Activated T-cell treated with anti-CD3 and anti-CD28 coated beads for 48 hours (primary cell): ENCODE measurements at regions not wholly inside any gene's neighbourhood (a gene's known extent, or its start where the extent isn't known, plus 50 kb on each side); places are given as distances from the start of the nearest gene placed in this dataset.

Source experiments
- DNase-seq: peaks from one replicate; pipeline ENCODE4 v3.0.0-alpha.2; 2020; ENCODE audit warnings: low read depth

DNA sequence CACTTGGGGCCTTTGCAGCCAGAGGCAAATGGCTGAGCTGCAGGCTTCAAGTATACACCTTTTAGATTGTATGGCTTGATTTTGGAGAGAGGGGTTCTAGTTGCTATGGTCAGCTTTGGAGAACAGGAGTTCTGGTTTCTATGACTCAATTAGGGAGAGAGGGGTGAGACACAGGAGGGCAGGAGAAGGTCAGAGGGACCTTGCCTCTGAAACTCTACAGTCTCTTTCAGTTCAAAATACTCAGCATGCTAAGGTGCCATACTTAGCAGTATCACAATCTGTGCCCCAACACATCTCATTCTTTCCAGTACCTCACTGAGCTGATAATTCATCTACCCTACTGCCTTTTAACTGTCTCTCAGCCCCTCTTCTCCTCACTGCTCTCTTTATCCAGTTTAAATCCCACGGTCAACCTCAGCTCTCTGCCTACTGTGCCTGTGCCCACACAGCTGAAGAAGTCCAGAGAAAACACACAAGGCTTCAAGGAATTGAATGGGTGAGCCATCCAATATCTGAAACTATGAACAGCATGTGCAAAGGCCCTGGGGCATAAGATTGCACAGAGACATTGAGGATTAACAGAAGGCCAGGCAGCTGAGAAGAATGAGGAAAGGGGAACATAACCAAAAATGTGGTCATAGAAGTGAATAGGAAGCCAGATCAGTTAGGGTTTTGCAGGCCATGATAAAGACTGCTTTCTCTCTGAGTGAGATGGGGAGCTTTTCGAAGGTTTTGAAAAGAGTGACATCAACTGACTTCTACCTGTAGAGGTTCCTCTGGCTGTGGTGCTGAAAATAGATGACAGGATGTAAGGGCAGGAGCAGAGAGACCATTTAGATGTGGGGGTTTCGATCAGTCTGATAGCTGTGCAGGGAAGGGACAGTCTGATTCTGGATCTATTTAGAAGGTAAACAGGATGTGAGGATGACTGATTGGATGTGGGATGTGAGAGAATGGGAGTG lies 54.5 kb upstream of the C3orf80 start:
- DNase-seq = no peak

DNA sequence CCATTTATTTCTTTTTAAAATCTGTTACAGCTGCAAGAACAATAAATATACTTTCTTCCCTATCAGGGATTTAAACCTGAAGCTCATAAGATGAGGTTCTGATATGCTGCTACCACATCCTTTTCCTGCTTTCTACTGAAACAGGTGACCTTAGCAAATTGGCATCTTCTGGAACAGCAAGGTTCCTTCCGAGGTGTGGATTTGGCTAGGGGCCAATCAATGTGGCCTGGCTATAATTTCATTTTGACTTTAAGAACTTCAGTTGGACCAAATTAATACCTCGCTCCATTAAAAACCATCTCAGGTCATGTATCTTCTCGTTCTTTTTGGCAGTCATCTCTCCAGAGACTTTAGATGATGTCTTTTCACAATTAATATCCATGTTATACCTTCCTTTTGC lies 53.4 kb upstream of the C3orf80 start:
- DNase-seq = no peak

DNA sequence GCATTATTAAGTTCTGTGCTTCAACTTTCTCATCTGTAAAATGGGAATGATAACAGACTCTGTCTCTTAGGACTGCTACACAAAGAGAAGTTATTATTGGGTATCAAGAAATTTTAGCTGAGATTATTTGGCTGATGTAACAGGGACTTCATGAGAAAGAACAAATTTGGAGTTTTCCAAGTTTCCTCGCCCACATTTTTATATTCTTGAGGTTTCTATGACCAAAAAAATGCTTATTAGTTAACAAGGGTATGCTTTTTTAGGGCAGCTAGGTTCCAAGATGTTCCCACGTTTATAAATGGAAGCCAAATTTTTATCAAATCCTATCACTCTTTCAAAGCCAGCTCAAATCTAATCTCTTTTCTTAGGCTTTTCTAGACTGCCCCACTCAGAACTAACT lies 50.6 kb upstream of the C3orf80 start:
- no peak for DNase-seq
